H1 (cell line): ENCODE measurements at regions not wholly inside any gene's neighbourhood (a gene's known extent, or its start where the extent isn't known, plus 50 kb on each side); places are given as distances from the start of the nearest gene placed in this dataset.

Experiments
- CTCF ChIA-PET: fragments of 300-600 bp; sonication (Branson Sonifier 250); formaldehyde crosslinking; loops from one replicate; lab custom pipeline; 2021; ENCODE audit not compliant: partially characterized antibody; lab: Charles Lee
- POLR2A ChIA-PET: fragments of 300-600 bp; sonication (Branson Sonifier 250); formaldehyde crosslinking; loops from one replicate; lab custom pipeline; 2021; ENCODE audit warnings: inconsistent platforms; ENCODE audit not compliant: partially characterized antibody; lab: Charles Lee
- DNase-seq, 2 experiments: peaks; one replicate each; pipeline versions ENCODE4 v3.0.0 to v3.0.0-alpha.2; 2010 to 2022; ENCODE audit warnings: low spot score in 2 of 2, low read depth in 1 of 2, mixed read lengths in 1 of 2
- FAIRE-seq: peaks from 2 replicates; lab custom pipeline; 2011; peaks lifted over from hg19 to GRCh38; lab: Jason Lieb, UNC
- H2AFZ ChIP-seq: 2 replicates; pipeline ENCODE4 v1.8.1; 2012; ENCODE audit warnings: low read length, inconsistent platforms
- H2AK5ac ChIP-seq: 2 replicates; pipeline ENCODE4 v1.6.1; 2013; ENCODE audit warnings: low read depth, low read length
- H2BK120ac ChIP-seq: replicated peaks from 2 replicates; pipeline ENCODE3; 2013; ENCODE audit warnings: low read depth, low read length, inconsistent platforms
- H2BK12ac ChIP-seq: 2 replicates; pipeline ENCODE4 v1.6.1; 2013; ENCODE audit warnings: low read depth, low read length
- H2BK15ac ChIP-seq: 2 replicates; pipeline ENCODE4 v1.6.1; 2013; ENCODE audit warnings: low read length
- H2BK20ac ChIP-seq: 2 replicates; pipeline ENCODE4 v1.6.1; 2013; ENCODE audit warnings: low read length
- H2BK5ac ChIP-seq: 2 replicates; pipeline ENCODE4 v1.6.1; 2013; ENCODE audit warnings: low read depth, low read length
- H3K14ac ChIP-seq: 2 replicates; pipeline ENCODE4 v1.6.1; 2013; ENCODE audit warnings: inconsistent platforms; ENCODE audit not compliant: insufficient read length
- H3K18ac ChIP-seq: 2 replicates; pipeline ENCODE4 v1.6.1; 2013; ENCODE audit warnings: low read length; ENCODE audit errors: extremely low read depth
- H3K23ac ChIP-seq: 2 replicates; pipeline ENCODE4 v1.6.1; 2013; ENCODE audit warnings: inconsistent platforms; ENCODE audit not compliant: insufficient read length
- H3K23me2 ChIP-seq: 2 replicates; pipeline ENCODE4 v1.6.1; 2013; ENCODE audit warnings: low read depth, low read length
- H3K27ac ChIP-seq: 2 replicates; pipeline ENCODE4 v1.6.1; 2011; ENCODE audit warnings: low read depth, low read length, inconsistent platforms
- H3K27me3 ChIP-seq, 4 experiments: replicated peaks in 1 of 4; 1 replicate in 1 of 4; 2 replicates in 3 of 4; pipeline versions ENCODE4 v1.6.1 to v1.8.1; 2011 to 2013; ENCODE audit warnings: low read length in 3 of 4, mild to moderate bottlenecking in 3 of 4, inconsistent platforms in 2 of 4, mixed read lengths in 2 of 4, moderate library complexity in 1 of 4; ENCODE audit not compliant: control insufficient read depth in 3 of 4, insufficient read depth in 3 of 4; ENCODE audit errors: extremely low read depth in 1 of 4
- H3K36me3 ChIP-seq, 4 experiments: 2 replicates each; pipeline versions ENCODE4 v1.6.1 to v1.8.1; 2011 to 2013; ENCODE audit warnings: mild to moderate bottlenecking in 4 of 4, low read length in 3 of 4, moderate library complexity in 2 of 4, control low read depth in 1 of 4, inconsistent platforms in 1 of 4; ENCODE audit not compliant: insufficient read depth in 4 of 4, control insufficient read depth in 2 of 4
- H3K4ac ChIP-seq: replicated peaks from 2 replicates; pipeline ENCODE3; 2013; ENCODE audit warnings: low read length, low read depth, mixed read lengths, inconsistent platforms; ENCODE audit not compliant: insufficient read length
- H3K4me1 ChIP-seq, 4 experiments: replicated peaks in 1 of 4; 1 replicate in 1 of 4; 2 replicates in 3 of 4; pipeline versions ENCODE4 v1.6.1 to v1.8.1; 2011 to 2013; ENCODE audit warnings: low read length in 3 of 4, inconsistent platforms in 2 of 4, mixed read lengths in 1 of 4; ENCODE audit not compliant: insufficient read depth in 4 of 4, control insufficient read depth in 3 of 4
- H3K4me2 ChIP-seq, 2 experiments: 2 replicates each; pipeline versions ENCODE4 v1.6.1 to v1.8.1; 2011 to 2013; ENCODE audit warnings: low read depth in 2 of 2, low read length in 2 of 2, control low read depth in 1 of 2, inconsistent platforms in 1 of 2, mild to moderate bottlenecking in 1 of 2; ENCODE audit not compliant: insufficient read depth in 1 of 2
- H3K4me3 ChIP-seq, 4 experiments: fragments of 200-600, 300-600 bp in 1 of 4; sonication (generic), shearing (Covaris generic), sonication (Bioruptor Twin) in 1 of 4; 2 replicates each; pipeline versions ENCODE4 v1.5.1 to v1.8.1; 2011 to 2016; ENCODE audit warnings: low read length in 4 of 4, low read depth in 3 of 4, control low read depth in 2 of 4, inconsistent platforms in 2 of 4, mild to moderate bottlenecking in 2 of 4, mixed read lengths in 1 of 4, moderate library complexity in 1 of 4; ENCODE audit not compliant: insufficient read depth in 2 of 4; ENCODE audit errors: extremely low read depth in 1 of 4
- H3K56ac ChIP-seq: replicated peaks from 2 replicates; pipeline ENCODE3; 2013; ENCODE audit warnings: low read depth, mild to moderate bottlenecking, mixed read lengths, low read length, inconsistent platforms; ENCODE audit not compliant: insufficient read length
- H3K79me1 ChIP-seq: 2 replicates; pipeline ENCODE4 v1.6.1; 2013; ENCODE audit warnings: low read depth, low read length, control low read depth
- H3K79me2 ChIP-seq, 2 experiments: 2 replicates each; pipeline versions ENCODE4 v1.6.1 to v1.8.1; 2012 to 2013; ENCODE audit warnings: low read length in 2 of 2, mild to moderate bottlenecking in 2 of 2, inconsistent platforms in 1 of 2; ENCODE audit not compliant: insufficient read depth in 2 of 2, control insufficient read depth in 1 of 2
- H3K9ac ChIP-seq, 4 experiments: replicated peaks in 1 of 4; 1 replicate in 1 of 4; 2 replicates in 3 of 4; pipeline versions ENCODE4 v1.6.1 to v1.8.1; 2011 to 2013; ENCODE audit warnings: low read depth in 3 of 4, low read length in 3 of 4, control low read depth in 2 of 4, mild to moderate bottlenecking in 2 of 4, moderate library complexity in 2 of 4, inconsistent platforms in 1 of 4; ENCODE audit errors: extremely low read depth in 1 of 4
- H3K9me3 ChIP-seq, 2 experiments: 2 replicates each; pipeline versions ENCODE4 v1.6.1 to v1.8.1; 2012 to 2013; ENCODE audit warnings: mild to moderate bottlenecking in 2 of 2, moderate library complexity in 2 of 2, control low read depth in 1 of 2, inconsistent platforms in 1 of 2, low read depth in 1 of 2, low read length in 1 of 2, mixed read lengths in 1 of 2; ENCODE audit not compliant: insufficient read depth in 2 of 2
- H4K20me1 ChIP-seq, 2 experiments: replicated peaks in 1 of 2; 2 replicates each; pipeline versions ENCODE3 to v1.8.1; 2011 to 2013; ENCODE audit warnings: inconsistent platforms in 2 of 2, low read length in 2 of 2, mild to moderate bottlenecking in 1 of 2; ENCODE audit not compliant: insufficient read depth in 2 of 2, control insufficient read depth in 1 of 2
- H4K5ac ChIP-seq: 2 replicates; pipeline ENCODE4 v1.6.1; 2013; ENCODE audit warnings: low read length, low read depth, mixed read lengths, inconsistent platforms; ENCODE audit not compliant: insufficient read length
- H4K8ac ChIP-seq: 2 replicates; pipeline ENCODE4 v1.8.0; 2013; ENCODE audit warnings: mild to moderate bottlenecking, moderate library complexity, low read length, inconsistent platforms; ENCODE audit not compliant: insufficient read depth; ENCODE audit errors: extremely low read depth
- H4K91ac ChIP-seq: replicated peaks from 2 replicates; pipeline ENCODE3; 2013; ENCODE audit warnings: low read length, mixed read lengths, inconsistent platforms; ENCODE audit not compliant: insufficient read length
- ASH2L ChIP-seq: fragments of 200-600, 300-600 bp; sonication (generic); IDR thresholded peaks from one replicate; pipeline ENCODE4 v1.7.1; 2017; ENCODE audit warnings: low read length
- CEBPB ChIP-seq: IDR thresholded peaks from 2 replicates; pipeline ENCODE4 v1.6.1; 2012; ENCODE audit warnings: low read depth, low read length
- HDAC6 ChIP-seq: IDR thresholded peaks from one replicate; pipeline ENCODE4 v1.7.1; 2012; ENCODE audit warnings: low read depth, mild to moderate bottlenecking, inconsistent platforms, low read length, moderate library complexity
- KDM4A ChIP-seq: IDR thresholded peaks from one replicate; pipeline ENCODE4 v1.7.1; 2012; ENCODE audit warnings: low read depth, mild to moderate bottlenecking, moderate library complexity, low read length, inconsistent platforms; ENCODE audit not compliant: severe bottlenecking
- POLR2A ChIP-seq, 2 experiments: IDR thresholded peaks; 1 replicate in 1 of 2; 2 replicates in 1 of 2; pipeline ENCODE4 v1.6.1; 2011; ENCODE audit warnings: low read depth in 2 of 2, low read length in 2 of 2, mild to moderate bottlenecking in 2 of 2; ENCODE audit errors: control extremely low read depth in 1 of 2
- RBBP5 ChIP-seq: IDR thresholded peaks from 2 replicates; pipeline ENCODE4 v1.7.1; 2012; ENCODE audit warnings: low read depth, mild to moderate bottlenecking, inconsistent platforms, low read length, moderate library complexity, borderline replicate concordance
- RFX5 ChIP-seq: IDR thresholded peaks from 2 replicates; pipeline ENCODE4 v1.6.1; 2011; ENCODE audit warnings: low read depth, low read length, improper control_type of control experiment, borderline replicate concordance
- TAF1 ChIP-seq: IDR thresholded peaks from 2 replicates; pipeline ENCODE4 v1.6.1; 2011; ENCODE audit warnings: mild to moderate bottlenecking, low read depth, low read length
- TBP ChIP-seq: IDR thresholded peaks from 2 replicates; pipeline ENCODE4 v1.6.1; 2011; ENCODE audit warnings: low read depth, low read length, improper control_type of control experiment
- TEAD4 ChIP-seq: IDR thresholded peaks from 2 replicates; pipeline ENCODE4 v1.6.1; 2012; ENCODE audit warnings: low read depth, low read length, inconsistent platforms, mixed read lengths
- TF ChIP-seq, protein P1 (sequence below): IDR thresholded peaks from 2 replicates; pipeline ENCODE4 v1.6.1; 2011; ENCODE audit warnings: low read depth, mild to moderate bottlenecking, low read length; ENCODE audit not compliant: insufficient read depth

- Histone ChIP-seq H3K23ac (no peak overlapping the region), H3K4me2 (no peak overlapping the region)
- TF ChIP-seq RFX5 (no peak), HDAC6 (no peak), TEAD4 (no peak), KDM4A (no peak), RBBP5 (no peak), CEBPB (no peak), POLR2A (IDR thresholded peaks at IDR 0.05; ENCODE audit: control extremely low read depth in 1 of 2, low read depth in 2 of 2, low read length in 2 of 2) (no peak), ASH2L (no peak), TBP (no peak), TAF1 (no peak)
- TF ChIP-seq, protein P1, sequence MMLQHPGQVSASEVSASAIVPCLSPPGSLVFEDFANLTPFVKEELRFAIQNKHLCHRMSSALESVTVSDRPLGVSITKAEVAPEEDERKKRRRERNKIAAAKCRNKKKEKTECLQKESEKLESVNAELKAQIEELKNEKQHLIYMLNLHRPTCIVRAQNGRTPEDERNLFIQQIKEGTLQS, result no peak
- TF ChIP-seq, all 59 proteins: peak for 0
- Histone ChIP-seq H2BK5ac (no peak overlapping the region), H2AK5ac (no peak overlapping the region), H3K9me3 (peaks cover 0 to 4% of the 10 kb centered on the region in 2 experiments; a peak in 1 of 4 replicates), H3K79me1 (no peaks in the 10 kb centered on the region), H3K79me2 (no peaks in the 10 kb centered on the region), H3K9ac (no peak overlapping the region), H3K27ac (no peak overlapping the region), H4K20me1 (no peaks in the 10 kb centered on the region), H3K27me3 (no peaks in the 10 kb centered on the region), H3K14ac (no peak overlapping the region), H2BK120ac (no peak overlapping the region), H2AFZ (no peak overlapping the region), H2BK12ac (no peak overlapping the region), H3K4ac (no peak overlapping the region), H3K36me3 (no peaks in the 10 kb centered on the region), H4K8ac (no peak overlapping the region), H4K91ac (no peak overlapping the region), H3K4me1 (no peaks in the 10 kb centered on the region), H3K18ac (no peak overlapping the region), H3K56ac (no peak overlapping the region), H3K4me3 (no peak overlapping the region), H2BK20ac (no peak overlapping the region), H4K5ac (no peak overlapping the region), H2BK15ac (no peak overlapping the region), H3K23me2 (no peaks in the 10 kb centered on the region; the same call in 1 of the 2 replicates)
- ChIA-PET POLR2A (no interaction called here), CTCF (no interaction called here)
- no peak for DNase-seq
- no peak for FAIRE-seq
Measured at GRCh38 chr14:83558946-83559345, 1971.0 kb upstream of the FLRT2 start.
